ENCODE measurements at regions not wholly inside any gene's neighbourhood (a gene's known extent, or its start where the extent isn't known, plus 50 kb on each side); places are given as distances from the start of the nearest gene placed in this dataset.

DNA sequence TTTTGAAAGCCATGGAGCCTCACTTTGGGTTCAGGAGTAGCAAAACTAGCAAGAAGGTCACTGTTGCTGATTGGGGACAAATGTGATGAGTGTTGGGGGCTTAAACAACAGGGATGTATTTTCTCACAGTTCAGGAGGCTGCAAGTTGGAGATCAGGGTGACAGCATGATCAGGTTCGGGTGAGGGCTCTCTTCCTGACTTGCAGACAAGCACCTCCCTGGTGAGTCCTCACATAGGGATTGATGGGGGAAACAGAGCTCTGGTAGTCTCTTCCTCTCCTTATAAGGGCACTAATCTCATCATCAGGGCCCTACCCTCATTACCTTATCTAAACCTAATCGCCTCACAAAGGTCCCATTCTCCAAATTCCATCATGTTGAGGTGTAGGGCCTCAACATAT is 179.2 kb downstream of the TSHZ3 start:
- no peak overlapping the region for H4K8ac ChIP-seq (ENCODE audit: extremely low read depth, insufficient read depth, low read length)
- 88% methylated on average over 2 of the region's 2 CpGs; no CpG with 5 or more reads in 1 of the 2 experiments for WGBS, 2 experiments (ENCODE audit: extremely low coverage in 1 of 2, insufficient coverage in 1 of 2, insufficient read length in 1 of 2, insufficient replicate concordance in 2 of 2, low coverage in 1 of 2, low lambda C conversion rate in 2 of 2, missing lambda C conversion rate in 1 of 2)
- no peak overlapping the region for H4K5ac ChIP-seq (ENCODE audit: insufficient read length, low read depth, low read length)
- no peak overlapping the region for H4K91ac ChIP-seq (replicated peaks; ENCODE audit: insufficient read length, low read length)
- DNase-seq (ENCODE audit: low read depth in 1 of 2, low spot score in 2 of 2), result no peak
- no peak overlapping the region for H2BK20ac ChIP-seq (ENCODE audit: low read length)
- no peaks in the 10 kb centered on the region for H3K79me2 ChIP-seq (ENCODE audit: control insufficient read depth in 1 of 2, insufficient read depth in 2 of 2, low read length in 2 of 2)
- H3K4me1 ChIP-seq (replicated peaks in 1 of 4; ENCODE audit: control insufficient read depth in 3 of 4, insufficient read depth in 4 of 4, low read length in 3 of 4), result no peaks in the 10 kb centered on the region
- H3K23me2 ChIP-seq (ENCODE audit: low read depth, low read length), result no peaks in the 10 kb centered on the region
- no peak overlapping the region for H2BK12ac ChIP-seq (ENCODE audit: low read depth, low read length)
- H3K27ac ChIP-seq (ENCODE audit: low read depth, low read length), result no peak overlapping the region
- H3K18ac ChIP-seq (ENCODE audit: extremely low read depth, low read length), result no peak overlapping the region
- TF ChIP-seq ZNF274 (IDR thresholded peaks at IDR 0.05; ENCODE audit: borderline replicate concordance, extremely low read depth, low read length) (no peak), CHD1 (IDR thresholded peaks at IDR 0.05; ENCODE audit: low read depth, low read length) (no peak), BACH1 (IDR thresholded peaks at IDR 0.05; ENCODE audit: low read length) (no peak), SIX5 (IDR thresholded peaks at IDR 0.05; ENCODE audit: low read depth, low read length) (no peak), SRF (IDR thresholded peaks at IDR 0.05; ENCODE audit: low read depth, low read length) (no peak), FOSL1 (IDR thresholded peaks at IDR 0.05; ENCODE audit: insufficient read depth, low read depth, low read length) (no peak), KDM4A (IDR thresholded peaks at IDR 0.05; ENCODE audit: low read depth, low read length, severe bottlenecking) (no peak), TCF12 (IDR thresholded peaks at IDR 0.05; ENCODE audit: low read depth, low read length) (no peak)
- no peak overlapping the region for H2BK15ac ChIP-seq (ENCODE audit: low read length)
- no peak overlapping the region for H3K9ac ChIP-seq (replicated peaks in 1 of 4; ENCODE audit: extremely low read depth in 1 of 4, low read depth in 3 of 4, low read length in 3 of 4)
- no peak overlapping the region for H2AK5ac ChIP-seq (ENCODE audit: low read depth, low read length)
- FAIRE-seq, result no peak
- no peak overlapping the region for H3K4ac ChIP-seq (replicated peaks; ENCODE audit: insufficient read length, low read depth, low read length)
- no peak overlapping the region for H3K23ac ChIP-seq (ENCODE audit: insufficient read length)
- H4K20me1 ChIP-seq (replicated peaks in 1 of 2; ENCODE audit: control insufficient read depth in 1 of 2, insufficient read depth in 2 of 2, low read length in 2 of 2), result no peaks in the 10 kb centered on the region
- no peak overlapping the region for H3K14ac ChIP-seq (ENCODE audit: insufficient read length)
- no peak overlapping the region for H3K4me3 ChIP-seq (ENCODE audit: extremely low read depth in 1 of 4, insufficient read depth in 2 of 4, low read depth in 3 of 4, low read length in 4 of 4)
- CTCF ChIA-PET (ENCODE audit: partially characterized antibody), result interaction anchor here (1.0 kb wide), 1 partner anchor 15 kb away, joined by 3 read pairs; no protein-coding TSS in a partner anchor
- no peaks in the 10 kb centered on the region; a peak in 1 of 7 replicates for H3K27me3 ChIP-seq (replicated peaks in 1 of 4; ENCODE audit: control insufficient read depth in 3 of 4, extremely low read depth in 1 of 4, insufficient read depth in 3 of 4, low read length in 3 of 4)
- H2BK120ac ChIP-seq (replicated peaks; ENCODE audit: low read depth, low read length), result no peak overlapping the region
- no peak overlapping the region for H3K4me2 ChIP-seq (ENCODE audit: insufficient read depth in 1 of 2, low read depth in 2 of 2, low read length in 2 of 2)
- H2AFZ ChIP-seq (ENCODE audit: low read length), result no peak overlapping the region
- H3K79me1 ChIP-seq (ENCODE audit: low read depth, low read length), result no peaks in the 10 kb centered on the region
- no peaks in the 10 kb centered on the region for H3K36me3 ChIP-seq (ENCODE audit: control insufficient read depth in 2 of 4, insufficient read depth in 4 of 4, low read length in 3 of 4)
- no peak overlapping the region for H2BK5ac ChIP-seq (ENCODE audit: low read depth, low read length)
- no peaks in the 10 kb centered on the region for H3K9me3 ChIP-seq (ENCODE audit: insufficient read depth in 2 of 2, low read depth in 1 of 2, low read length in 1 of 2)
- no peak overlapping the region for H3K56ac ChIP-seq (replicated peaks; ENCODE audit: insufficient read length, low read depth, low read length)
- POLR2A ChIA-PET (ENCODE audit: partially characterized antibody), result no interaction called here
